Lung microvascular endothelial cell (primary cell): ENCODE measurements at regions not wholly inside any gene's neighbourhood (a gene's known extent, or its start where the extent isn't known, plus 50 kb on each side); places are given as distances from the start of the nearest gene placed in this dataset.
A peak's percentile ranks its signal among the peaks of the same experiment; 100 is the strongest.

Source experiments
- DNase-seq, 2 donors: peaks; one replicate each; pipeline versions ENCODE4 v3.0.0 to v3.0.0-alpha.2; 2010; ENCODE audit warnings: low read depth in 2 of 2

DNA sequence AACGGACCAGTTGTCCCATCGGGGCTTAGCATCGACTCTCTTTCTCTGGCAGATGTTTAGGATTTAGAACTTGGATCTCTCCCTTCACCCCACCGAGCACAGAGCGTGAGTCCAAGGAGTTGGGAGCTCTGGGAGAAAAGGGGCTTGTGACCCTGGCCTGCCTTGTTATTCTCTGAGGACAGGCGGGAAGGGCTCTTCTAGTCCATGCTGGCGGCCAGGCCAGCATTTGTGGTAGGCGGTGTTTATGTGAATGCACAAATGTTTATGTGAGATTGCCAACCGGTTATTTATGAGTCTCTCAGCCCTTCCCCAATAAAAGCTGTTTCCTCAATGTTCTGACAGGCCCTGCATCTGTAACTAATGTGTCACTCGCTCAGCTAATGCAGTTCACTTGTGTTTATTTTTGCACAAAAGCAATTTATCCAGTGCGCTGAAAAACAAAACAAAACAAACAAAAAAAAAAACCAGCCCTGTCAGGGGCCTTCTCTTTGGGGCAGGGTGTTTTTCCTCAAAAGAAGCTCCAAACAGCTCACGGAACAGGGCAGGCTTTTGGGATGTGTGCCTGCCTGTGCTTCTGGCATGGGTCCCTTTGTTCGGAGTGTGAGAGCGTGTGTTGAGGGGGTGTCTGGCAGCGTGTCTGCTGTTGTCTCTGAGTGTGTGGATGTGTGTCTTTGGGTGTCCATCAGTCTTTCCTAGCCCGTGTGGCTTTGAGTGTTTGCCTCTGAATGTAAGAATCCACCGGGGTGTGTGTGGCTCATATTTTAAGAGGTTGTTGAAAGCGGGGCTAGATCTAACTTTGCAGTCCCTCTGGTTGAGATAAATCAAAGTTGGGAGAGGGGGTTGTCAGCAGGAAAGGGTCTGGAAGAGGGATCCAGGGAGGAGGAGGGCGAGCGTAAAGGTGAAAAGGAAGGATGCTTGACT, 52.8 kb upstream of the HAAO start:
- DNase-seq: peak in 1 of 2 donors; percentile 50

DNA sequence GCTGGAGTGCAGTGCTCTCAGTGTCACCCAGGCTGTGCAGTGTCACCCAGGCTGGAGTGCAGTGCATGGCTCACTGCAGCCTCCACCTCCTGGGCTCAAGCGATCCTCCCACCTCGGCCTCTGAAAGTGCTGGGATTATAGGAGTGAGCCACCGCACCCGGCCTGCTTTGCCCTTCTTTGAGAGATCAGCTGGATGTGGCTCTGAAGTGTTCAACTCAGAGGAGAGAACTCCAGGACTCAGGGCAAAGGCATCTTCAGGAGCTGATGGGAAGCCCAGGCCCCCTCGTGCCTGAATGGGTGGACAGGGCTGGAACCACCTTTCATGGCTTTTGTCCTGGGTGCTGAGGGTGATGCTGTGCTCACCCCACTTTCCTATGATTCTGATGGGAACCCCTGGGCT, 52.0 kb upstream of the HAAO start:
- no peak for DNase-seq

DNA sequence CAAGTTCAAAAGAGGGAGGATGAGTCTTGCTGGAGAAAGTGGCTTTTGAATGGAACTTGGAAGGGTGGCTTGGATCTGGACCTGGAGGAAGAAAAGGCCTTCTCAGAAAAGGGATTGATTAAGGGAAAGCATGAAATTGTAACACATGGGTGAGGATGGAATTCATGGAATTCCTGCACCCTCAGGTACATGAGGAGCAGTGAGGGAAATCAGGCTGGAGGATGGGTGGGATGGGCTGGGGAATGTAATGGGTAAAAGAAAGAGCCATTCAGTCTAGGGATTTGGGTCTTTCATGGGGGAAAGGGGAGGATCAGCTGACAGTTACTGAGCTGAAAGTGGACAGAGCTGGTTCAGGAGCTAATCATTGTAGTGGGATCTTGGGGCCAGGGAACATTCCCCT, 51.2 kb upstream of the HAAO start:
- DNase-seq: no peak

DNA sequence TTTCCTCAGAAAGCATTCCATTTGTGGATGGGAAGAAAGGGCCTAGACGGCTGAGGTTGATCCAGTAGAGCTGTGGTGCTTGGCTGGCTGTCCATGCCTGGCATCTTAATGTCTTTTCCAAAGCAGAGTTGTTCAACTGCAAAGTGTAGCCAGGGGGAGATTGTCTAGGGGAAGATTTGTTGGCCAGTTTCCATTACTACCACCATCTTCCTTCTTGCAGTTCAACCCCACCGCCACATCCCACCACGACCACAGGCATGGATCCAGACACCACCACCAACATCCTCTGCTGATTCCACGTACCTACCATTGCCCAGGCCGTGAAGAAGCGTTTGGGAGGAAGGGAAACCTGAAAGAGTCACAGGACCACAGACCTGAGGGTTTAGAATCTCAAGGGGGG, 50.7 kb upstream of the HAAO start:
- DNase-seq: no peak

DNA sequence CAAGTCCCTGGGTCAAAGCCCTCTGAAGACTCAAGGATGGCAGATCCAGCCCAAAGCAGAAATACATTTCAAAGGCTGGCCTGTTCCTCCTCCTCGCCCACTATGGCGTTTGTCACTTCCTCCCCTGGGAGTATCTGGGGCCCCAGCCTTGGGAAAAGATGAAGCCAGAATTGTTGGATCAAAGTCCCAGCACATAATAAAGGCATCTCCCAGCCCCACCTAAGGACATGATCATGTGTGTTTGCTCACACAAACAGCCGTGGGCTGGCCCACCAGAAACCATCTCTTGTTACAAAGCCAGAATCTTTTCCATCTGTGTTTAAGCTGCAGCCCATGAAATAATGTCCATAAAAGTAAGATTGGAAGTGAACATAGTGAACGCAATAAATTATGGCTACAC, 50.1 kb upstream of the HAAO start:
- DNase-seq: no peak
